ENCODE measurements at regions not wholly inside any gene's neighbourhood (a gene's known extent, or its start where the extent isn't known, plus 50 kb on each side); places are given as distances from the start of the nearest gene placed in this dataset.

- no peak for DNase-seq (ENCODE audit: low read depth in 1 of 2, low spot score in 1 of 2)
These were observed 1328.9 kb upstream of the TMEFF2 start for GRCh38 chr2:193523662-193524061.

GRCh38 chr2:193521523-193521922 lies 1326.8 kb upstream of the TMEFF2 start:
- DNase-seq (ENCODE audit: low read depth in 1 of 2, low spot score in 1 of 2): no peak

GRCh38 chr2:193520709-193521458 lies 1326.2 kb upstream of the TMEFF2 start:
- no peak for DNase-seq (ENCODE audit: low read depth in 1 of 2, low spot score in 1 of 2)

GRCh38 chr2:193518041-193518817 lies 1323.5 kb upstream of the TMEFF2 start:
- no peak for DNase-seq (ENCODE audit: low read depth in 1 of 2, low spot score in 1 of 2)

GRCh38 chr2:193517615-193518014 lies 1322.9 kb upstream of the TMEFF2 start:
- DNase-seq (ENCODE audit: low read depth in 1 of 2, low spot score in 1 of 2): no peak

GRCh38 chr2:193506035-193506434 lies 1311.3 kb upstream of the TMEFF2 start:
- no peak for DNase-seq (ENCODE audit: low read depth in 1 of 2, low spot score in 1 of 2)

GRCh38 chr2:193505620-193506019 lies 1310.9 kb upstream of the TMEFF2 start:
- DNase-seq (ENCODE audit: low read depth in 1 of 2, low spot score in 1 of 2): no peak

- DNase-seq (ENCODE audit: low read depth in 1 of 2, low spot score in 1 of 2): no peak
These were observed 1307.8 kb upstream of the TMEFF2 start for GRCh38 chr2:193502363-193503035.

GRCh38 chr2:193496786-193497185 lies 1302.1 kb upstream of the TMEFF2 start:
- DNase-seq (ENCODE audit: low read depth in 1 of 2, low spot score in 1 of 2): no peak

GRCh38 chr2:193482557-193482956 lies 1287.8 kb upstream of the TMEFF2 start:
- DNase-seq (ENCODE audit: low read depth in 1 of 2, low spot score in 1 of 2): no peak

GRCh38 chr2:193480187-193480586 lies 1285.5 kb upstream of the TMEFF2 start:
- no peak for DNase-seq (ENCODE audit: low read depth in 1 of 2, low spot score in 1 of 2)

GRCh38 chr2:193476171-193476800 lies 1281.6 kb upstream of the TMEFF2 start:
- no peak for DNase-seq (ENCODE audit: low read depth in 1 of 2, low spot score in 1 of 2)

- no peak for DNase-seq (ENCODE audit: low read depth in 1 of 2, low spot score in 1 of 2)
These were observed 1280.3 kb upstream of the TMEFF2 start for GRCh38 chr2:193475038-193475437.

GRCh38 chr2:193469251-193469650 lies 1274.5 kb upstream of the TMEFF2 start:
- DNase-seq (ENCODE audit: low read depth in 1 of 2, low spot score in 1 of 2): no peak

GRCh38 chr2:193467276-193467987 lies 1272.7 kb upstream of the TMEFF2 start:
- DNase-seq (ENCODE audit: low read depth in 1 of 2, low spot score in 1 of 2): no peak

- no peak for DNase-seq (ENCODE audit: low read depth in 1 of 2, low spot score in 1 of 2)
These were observed 1268.3 kb upstream of the TMEFF2 start for GRCh38 chr2:193463011-193463410.

GRCh38 chr2:193462411-193462810 lies 1267.7 kb upstream of the TMEFF2 start:
- no peak for DNase-seq (ENCODE audit: low read depth in 1 of 2, low spot score in 1 of 2)

- no peak for DNase-seq (ENCODE audit: low read depth in 1 of 2, low spot score in 1 of 2)
These were observed 1266.8 kb upstream of the TMEFF2 start for GRCh38 chr2:193461431-193461934.

GRCh38 chr2:193446967-193447366 lies 1252.2 kb upstream of the TMEFF2 start:
- DNase-seq (ENCODE audit: low read depth in 1 of 2, low spot score in 1 of 2): no peak

GRCh38 chr2:193442293-193442692 lies 1247.6 kb upstream of the TMEFF2 start:
- no peak for DNase-seq (ENCODE audit: low read depth in 1 of 2, low spot score in 1 of 2)
